K562 (cell line): ENCODE measurements at regions not wholly inside any gene's neighbourhood (a gene's known extent, or its start where the extent isn't known, plus 50 kb on each side); places are given as distances from the start of the nearest gene placed in this dataset.

Source experiments
- ATAC-seq: fragments of 200-7000 bp; cut with Tn5 transposase; 3 replicates; pipeline ENCODE4 v1.9.1; 2020; ENCODE audit warnings: moderate library complexity
- BruUV-seq: library from RNA; stranded (reverse); fragments of 400-500 nt; replicated peaks from 2 replicates; lab custom pipeline; 2021; lab: Mats Ljungman, UMichigan
- CTCF ChIA-PET: fragments of 300-600 bp; formaldehyde crosslinking; extraction: SDS; loops from one replicate; lab custom pipeline; 2021; ENCODE audit warnings: low intra/inter-chr PET ratio; lab: Yijun Ruan, JAX
- POLR2A ChIA-PET: fragments of 300-600, 350-650 bp; sonication (Branson Sonifier 250); formaldehyde crosslinking; extraction: SDS; loops from one replicate; lab custom pipeline; 2021; ENCODE audit warnings: antibody characterized with exemption, inconsistent platforms; lab: Yijun Ruan, JAX
- DNase-seq, 4 experiments: peaks; one replicate each; pipeline versions ENCODE4 v3.0.0 to v3.0.0-alpha.2; 2011 to 2018; ENCODE audit warnings: low spot score in 3 of 4, mixed read lengths in 3 of 4; ENCODE audit errors: extremely low read depth in 1 of 4
- FAIRE-seq: peaks from 2 replicates; lab custom pipeline; 2011; peaks lifted over from hg19 to GRCh38; lab: Jason Lieb, UNC
- H2AFZ ChIP-seq: 2 replicates; pipeline ENCODE4 v1.6.0; 2011; ENCODE audit warnings: low read depth, low read length, control low read depth, inconsistent platforms
- H3K27ac ChIP-seq: fragments of 200-600 bp; 3 replicates; pipeline ENCODE4 v1.8.0; 2011; ENCODE audit warnings: low read depth, mild to moderate bottlenecking, control low read depth, inconsistent platforms, low read length, moderate library complexity, mixed read lengths; ENCODE audit errors: extremely low read depth
- H3K27me3 ChIP-seq, 2 experiments: fragments of 300-600 bp in 1 of 2; 2 replicates in 1 of 2; 3 replicates in 1 of 2; pipeline versions ENCODE4 v1.6.0 to v1.8.0; 2011; ENCODE audit warnings: inconsistent platforms in 2 of 2, low read length in 2 of 2, mild to moderate bottlenecking in 1 of 2, mixed read lengths in 1 of 2, moderate library complexity in 1 of 2; ENCODE audit not compliant: control insufficient read depth in 2 of 2, insufficient read depth in 2 of 2
- H3K36me3 ChIP-seq: fragments of 300-600 bp; 3 replicates; pipeline ENCODE4 v1.8.0; 2011; ENCODE audit warnings: mild to moderate bottlenecking, low read length, inconsistent platforms; ENCODE audit not compliant: control insufficient read depth, insufficient read depth
- H3K4me1 ChIP-seq, 2 experiments: fragments of 200-600 bp in 1 of 2; replicated peaks in 1 of 2; 2 replicates in 1 of 2; 3 replicates in 1 of 2; pipeline versions ENCODE4 v1.5.1 to v1.8.0; 2011; ENCODE audit warnings: inconsistent platforms in 2 of 2, low read length in 2 of 2, mild to moderate bottlenecking in 1 of 2, mixed read lengths in 1 of 2, moderate library complexity in 1 of 2; ENCODE audit not compliant: control insufficient read depth in 2 of 2, insufficient read depth in 2 of 2
- H3K4me2 ChIP-seq: 2 replicates; pipeline ENCODE4 v1.6.1; 2011; ENCODE audit warnings: low read length, control low read depth, inconsistent platforms, mixed read lengths; ENCODE audit not compliant: insufficient read depth
- H3K4me3 ChIP-seq: fragments of 200-600 bp; sonication (generic), shearing (Covaris generic); 2 replicates; pipeline ENCODE4 v1.5.1; 2016; ENCODE audit warnings: control low read depth, inconsistent platforms
- H3K79me2 ChIP-seq: fragments of 200-600 bp; 3 replicates; pipeline ENCODE4 v1.8.0; 2011; ENCODE audit warnings: low read length, inconsistent platforms; ENCODE audit not compliant: control insufficient read depth, insufficient read depth
- H3K9ac ChIP-seq, 2 experiments: 2 replicates each; pipeline versions ENCODE4 v1.6.0 to v1.6.1; 2011; ENCODE audit warnings: low read depth in 2 of 2, low read length in 2 of 2, control low read depth in 1 of 2, inconsistent platforms in 1 of 2, mild to moderate bottlenecking in 1 of 2, mixed read lengths in 1 of 2; ENCODE audit not compliant: insufficient read depth in 1 of 2
- H3K9me1 ChIP-seq: one replicate; pipeline ENCODE4 v1.6.0; 2011; ENCODE audit warnings: inconsistent platforms, mild to moderate bottlenecking, low read length, moderate library complexity; ENCODE audit not compliant: control insufficient read depth, insufficient read depth
- H3K9me3 ChIP-seq: replicated peaks from 2 replicates; pipeline ENCODE4 v1.5.1; 2011; ENCODE audit warnings: low read depth, low read length, inconsistent platforms; ENCODE audit not compliant: control insufficient read depth, insufficient read depth
- H4K20me1 ChIP-seq: replicated peaks from 2 replicates; pipeline ENCODE4 v1.6.1; 2011; ENCODE audit warnings: low read length, inconsistent platforms, mixed read lengths; ENCODE audit not compliant: control insufficient read depth, insufficient read depth
- ARID4B ChIP-seq: sonication (generic); formaldehyde crosslinking; IDR thresholded peaks from 2 replicates; pipeline ENCODE4 v1.8.0; 2022; ENCODE audit warnings: mild to moderate bottlenecking, missing genetic modification reagents
- CBX2 ChIP-seq: fragments of 200-600 bp; sonication (generic); IDR thresholded peaks from one replicate; pipeline ENCODE4 v1.6.1; 2012; ENCODE audit warnings: mild to moderate bottlenecking, low read length, inconsistent platforms; ENCODE audit not compliant: insufficient read depth, poor library complexity, severe bottlenecking
- CC2D1A ChIP-seq: fragments of 450-650 bp; IDR thresholded peaks from 2 replicates; pipeline ENCODE4 v1.6.1; 2017; ENCODE audit warnings: mild to moderate bottlenecking
- ELK1 ChIP-seq: sonication (generic); formaldehyde crosslinking; IDR thresholded peaks from 2 replicates; pipeline ENCODE4 v1.8.1; 2022; ENCODE audit warnings: missing genetic modification reagents
- ESRRA ChIP-seq: fragments of 450-650 bp; IDR thresholded peaks from 2 replicates; pipeline ENCODE4 v1.6.1; 2014; ENCODE audit warnings: low read depth, mild to moderate bottlenecking, moderate library complexity, borderline replicate concordance
- ESRRB ChIP-seq: fragments of 250-450 bp; sonication (Bioruptor Pico); IDR thresholded peaks from 2 replicates; pipeline ENCODE4 v1.5.0; 2020; ENCODE audit warnings: mild to moderate bottlenecking, moderate library complexity, borderline replicate concordance
- ETV5 ChIP-seq: sonication (generic); formaldehyde crosslinking; IDR thresholded peaks from 2 replicates; pipeline ENCODE4 v1.4.0; 2020; ENCODE audit warnings: low read depth, mild to moderate bottlenecking, missing genetic modification reagents
- L3MBTL2 ChIP-seq: fragments of 450-650 bp; IDR thresholded peaks from 2 replicates; pipeline ENCODE4 v1.6.1; 2016; ENCODE audit warnings: mild to moderate bottlenecking, moderate library complexity
- PML ChIP-seq: IDR thresholded peaks from 2 replicates; pipeline ENCODE4 v1.6.1; 2012; ENCODE audit warnings: low read length, inconsistent platforms
- STAT6 ChIP-seq: sonication (generic); formaldehyde crosslinking; IDR thresholded peaks from 2 replicates; pipeline ENCODE4 v1.8.1; 2023; ENCODE audit warnings: mild to moderate bottlenecking, missing genetic modification reagents
- TAL1 ChIP-seq: fragments of 450-650 bp; IDR thresholded peaks from 2 replicates; pipeline ENCODE4 v1.6.1; 2016; ENCODE audit warnings: mild to moderate bottlenecking
- ZNF449 ChIP-seq: fragments of 250-450 bp; sonication (Bioruptor Pico); IDR thresholded peaks from 2 replicates; pipeline ENCODE4 v1.8.0; 2022; ENCODE audit warnings: moderate library complexity, mild to moderate bottlenecking, inconsistent platforms
- in situ Hi-C: fragments of 300-500 bp; cut with MboI; formaldehyde crosslinking; loops from 4 replicates; pipeline ENCODE4 v1.15.0; 2018; ENCODE audit warnings: inconsistent platforms, mixed read lengths
- intact Hi-C: fragments of 100-400 bp; cut with micrococcal nuclease; formaldehyde crosslinking; loops from 2 replicates; pipeline ENCODE4 v1.14.2; 2022

GRCh38 chr2:210955591-210955990 is 399.2 kb downstream of the CPS1 start (continued):
- TF ChIP-seq STAT6: no peak

GRCh38 chr2:210956101-210956500 is 399.7 kb downstream of the CPS1 start:
- no peak for TF ChIP-seq ARID4B (CRISPR knock-in tag)
- TF ChIP-seq PML: no peak
- TF ChIP-seq CC2D1A: no peak
- TF ChIP-seq CBX2: no peak
- no peak for TF ChIP-seq ELK1
- no peak for TF ChIP-seq ESRRB (CRISPR knock-in tag)
- TF ChIP-seq TAL1: no peak
- TF ChIP-seq ETV5 (CRISPR knock-in tag): no peak
- no peak for TF ChIP-seq ZNF449 (CRISPR knock-in tag)
- no peak for TF ChIP-seq L3MBTL2
- no peak for TF ChIP-seq ESRRA
- Histone ChIP-seq H3K9ac (no peak overlapping the region), H3K79me2 (no peaks in the 10 kb centered on the region), H3K4me1 (no peaks in the 10 kb centered on the region), H3K36me3 (no peaks in the 10 kb centered on the region), H3K4me2 (no peak overlapping the region), H4K20me1 (no peaks in the 10 kb centered on the region), H3K27me3 (no peaks in the 10 kb centered on the region), H3K9me3 (no peaks in the 10 kb centered on the region), H3K4me3 (no peak overlapping the region), H3K27ac (no peak overlapping the region), H3K9me1 (no peaks in the 10 kb centered on the region), H2AFZ (no peak overlapping the region)
- in situ Hi-C loops (no loop called here), intact Hi-C loops (no loop called here)
- ChIA-PET POLR2A (no interaction called here), CTCF (no interaction called here)
- no peak for ATAC-seq
- FAIRE-seq: no peak
- no TSS peak for BruUV-seq
- no peak for DNase-seq
